ENCODE measurements at regions not wholly inside any gene's neighbourhood (a gene's known extent, or its start where the extent isn't known, plus 50 kb on each side); places are given as distances from the start of the nearest gene placed in this dataset.

DNA sequence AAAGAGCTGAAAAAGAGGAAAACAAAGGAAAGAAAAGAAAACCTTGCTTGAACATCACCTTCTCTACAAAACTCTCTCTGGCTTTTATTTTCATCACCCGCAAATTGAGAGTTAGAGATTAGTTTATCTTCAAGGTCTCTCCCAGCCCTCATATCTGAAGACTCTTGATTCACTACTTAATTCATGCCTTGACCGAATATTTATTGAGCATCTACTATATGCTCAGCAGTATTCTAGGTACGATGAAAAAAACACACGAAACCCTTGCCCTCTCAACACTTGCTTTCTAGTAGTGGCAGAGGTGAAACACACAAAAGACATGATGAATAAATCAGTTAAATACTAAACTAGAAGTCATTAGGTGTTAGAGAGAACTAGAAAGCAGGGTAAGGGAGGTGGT is 150.6 kb upstream of the CADM1 start:
- TF ChIP-seq, protein P1, sequence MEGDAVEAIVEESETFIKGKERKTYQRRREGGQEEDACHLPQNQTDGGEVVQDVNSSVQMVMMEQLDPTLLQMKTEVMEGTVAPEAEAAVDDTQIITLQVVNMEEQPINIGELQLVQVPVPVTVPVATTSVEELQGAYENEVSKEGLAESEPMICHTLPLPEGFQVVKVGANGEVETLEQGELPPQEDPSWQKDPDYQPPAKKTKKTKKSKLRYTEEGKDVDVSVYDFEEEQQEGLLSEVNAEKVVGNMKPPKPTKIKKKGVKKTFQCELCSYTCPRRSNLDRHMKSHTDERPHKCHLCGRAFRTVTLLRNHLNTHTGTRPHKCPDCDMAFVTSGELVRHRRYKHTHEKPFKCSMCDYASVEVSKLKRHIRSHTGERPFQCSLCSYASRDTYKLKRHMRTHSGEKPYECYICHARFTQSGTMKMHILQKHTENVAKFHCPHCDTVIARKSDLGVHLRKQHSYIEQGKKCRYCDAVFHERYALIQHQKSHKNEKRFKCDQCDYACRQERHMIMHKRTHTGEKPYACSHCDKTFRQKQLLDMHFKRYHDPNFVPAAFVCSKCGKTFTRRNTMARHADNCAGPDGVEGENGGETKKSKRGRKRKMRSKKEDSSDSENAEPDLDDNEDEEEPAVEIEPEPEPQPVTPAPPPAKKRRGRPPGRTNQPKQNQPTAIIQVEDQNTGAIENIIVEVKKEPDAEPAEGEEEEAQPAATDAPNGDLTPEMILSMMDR (IDR thresholded peaks at IDR 0.05): no peak
- TF ChIP-seq POLR2A (IDR thresholded peaks at IDR 0.05): no peak
